ENCODE measurements at regions not wholly inside any gene's neighbourhood (a gene's known extent, or its start where the extent isn't known, plus 50 kb on each side); places are given as distances from the start of the nearest gene placed in this dataset.

DNA sequence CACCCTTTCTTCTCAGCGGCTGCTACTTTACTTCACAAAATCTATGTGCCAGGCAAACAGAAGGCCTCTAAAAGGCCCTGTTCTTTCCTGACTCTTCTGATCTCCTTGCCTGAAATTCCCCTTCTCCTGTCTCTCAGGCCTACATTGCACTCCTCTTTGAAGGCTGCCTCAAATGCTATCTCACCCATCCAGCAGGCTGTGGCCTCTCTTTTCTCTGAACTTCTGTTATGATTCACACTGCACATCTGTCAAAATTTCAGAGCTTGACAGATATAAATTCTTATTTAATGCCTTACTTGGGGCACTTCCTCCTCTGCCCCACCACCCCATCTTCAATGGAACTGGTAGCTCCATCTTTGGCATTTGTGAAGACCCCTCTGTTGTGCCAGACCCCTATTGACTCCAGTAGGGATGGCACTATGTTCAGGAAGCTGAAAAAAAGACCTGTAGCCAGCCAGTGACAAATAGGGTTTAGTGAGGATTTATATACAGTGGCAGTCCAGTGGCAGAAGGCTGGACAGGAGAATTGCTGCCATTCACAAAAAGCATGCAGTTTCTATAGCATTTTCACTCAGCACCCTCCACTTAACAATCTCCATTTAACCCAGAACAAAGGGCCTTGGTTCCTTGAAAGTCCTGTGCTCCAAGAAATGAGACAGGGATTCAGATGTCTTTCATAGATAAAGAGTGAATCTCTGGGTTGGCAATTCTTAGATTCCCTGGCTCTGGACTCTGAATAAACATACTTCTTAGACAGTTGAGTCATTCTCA lies 415.8 kb upstream of the GRM7 start (continued):
- TF ChIP-seq, protein P1, sequence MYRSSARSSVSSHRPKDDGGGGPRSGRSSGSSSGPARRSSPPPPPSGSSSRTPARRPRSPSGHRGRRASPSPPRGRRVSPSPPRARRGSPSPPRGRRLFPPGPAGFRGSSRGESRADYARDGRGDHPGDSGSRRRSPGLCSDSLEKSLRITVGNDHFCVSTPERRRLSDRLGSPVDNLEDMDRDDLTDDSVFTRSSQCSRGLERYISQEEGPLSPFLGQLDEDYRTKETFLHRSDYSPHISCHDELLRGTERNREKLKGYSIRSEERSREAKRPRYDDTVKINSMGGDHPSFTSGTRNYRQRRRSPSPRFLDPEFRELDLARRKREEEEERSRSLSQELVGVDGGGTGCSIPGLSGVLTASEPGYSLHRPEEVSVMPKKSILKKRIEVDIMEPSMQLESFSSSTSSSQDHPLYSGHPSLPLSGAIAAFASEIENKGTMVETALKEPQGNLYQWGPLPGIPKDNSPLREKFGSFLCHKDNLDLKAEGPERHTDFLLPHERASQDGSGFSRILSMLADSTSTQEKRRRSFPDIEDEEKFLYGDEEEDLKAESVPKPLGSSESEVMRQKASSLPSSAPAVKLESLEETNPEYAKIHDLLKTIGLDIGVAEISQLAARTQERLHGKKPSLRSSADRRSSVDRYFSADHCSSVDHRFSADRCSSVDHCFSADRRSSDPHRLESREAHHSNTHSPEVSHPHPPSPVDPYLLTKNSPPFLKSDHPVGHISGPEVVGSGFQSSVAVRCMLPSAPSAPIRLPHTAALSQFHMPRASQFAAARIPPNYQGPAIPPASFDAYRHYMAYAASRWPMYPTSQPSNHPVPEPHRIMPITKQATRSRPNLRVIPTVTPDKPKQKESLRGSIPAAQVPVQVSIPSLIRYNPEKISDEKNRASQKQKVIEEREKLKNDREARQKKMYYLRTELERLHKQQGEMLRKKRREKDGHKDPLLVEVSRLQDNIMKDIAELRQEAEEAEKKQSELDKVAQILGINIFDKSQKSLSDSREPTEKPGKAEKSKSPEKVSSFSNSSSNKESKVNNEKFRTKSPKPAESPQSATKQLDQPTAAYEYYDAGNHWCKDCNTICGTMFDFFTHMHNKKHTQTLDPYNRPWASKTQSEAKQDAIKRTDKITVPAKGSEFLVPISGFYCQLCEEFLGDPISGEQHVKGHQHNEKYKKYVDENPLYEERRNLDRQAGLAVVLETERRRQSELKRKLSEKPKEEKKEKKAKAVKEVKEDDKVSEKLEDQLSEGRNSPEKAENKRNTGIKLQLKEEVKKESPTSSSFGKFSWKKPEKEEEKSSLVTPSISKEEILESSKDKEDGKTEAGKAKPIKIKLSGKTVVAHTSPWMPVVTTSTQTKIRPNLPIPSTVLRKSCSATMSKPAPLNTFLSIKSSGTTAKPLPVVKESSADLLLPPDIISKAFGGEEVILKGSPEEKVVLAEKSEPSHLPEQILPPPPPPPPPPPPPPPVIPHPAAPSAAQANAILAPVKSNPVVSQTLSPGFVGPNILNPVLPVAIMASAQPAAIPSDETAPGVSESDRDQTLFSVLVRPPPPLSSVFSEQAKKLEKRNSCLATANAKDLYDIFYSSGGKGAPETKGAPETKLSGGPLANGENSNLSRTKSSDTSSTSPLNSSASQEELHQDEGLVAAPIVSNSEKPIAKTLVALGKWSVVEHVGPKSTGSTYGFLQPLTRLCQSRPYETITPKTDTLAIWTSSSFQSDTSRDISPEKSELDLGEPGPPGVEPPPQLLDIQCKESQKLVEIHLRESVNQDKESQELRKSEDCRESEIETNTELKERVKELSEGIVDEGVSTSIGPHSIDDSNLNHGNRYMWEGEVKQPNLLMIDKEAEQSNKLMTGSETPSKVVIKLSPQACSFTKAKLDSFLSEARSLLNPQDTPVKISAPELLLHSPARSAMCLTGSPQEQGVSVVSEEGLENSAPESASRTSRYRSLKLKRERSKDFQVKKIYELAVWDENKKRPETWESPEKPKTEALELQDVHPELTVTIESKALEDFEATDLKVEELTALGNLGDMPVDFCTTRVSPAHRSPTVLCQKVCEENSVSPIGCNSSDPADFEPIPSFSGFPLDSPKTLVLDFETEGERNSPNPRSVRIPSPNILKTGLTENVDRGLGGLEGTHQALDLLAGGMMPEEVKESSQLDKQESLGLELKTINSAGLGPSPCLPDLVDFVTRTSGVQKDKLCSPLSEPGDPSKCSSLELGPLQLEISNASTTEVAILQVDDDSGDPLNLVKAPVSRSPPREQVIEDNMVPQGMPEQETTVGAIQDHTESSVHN (CRISPR knock-in tag; IDR thresholded peaks at IDR 0.05), result no peak
- TF ChIP-seq NFE2L1 (CRISPR knock-in tag; IDR thresholded peaks at IDR 0.05; ENCODE audit: borderline replicate concordance) (no peak), SMAD1 (CRISPR knock-in tag; IDR thresholded peaks at IDR 0.05; ENCODE audit: borderline replicate concordance, low read depth) (no peak), ZNF549 (CRISPR knock-in tag; IDR thresholded peaks at IDR 0.05) (no peak), MAZ (IDR thresholded peaks at IDR 0.05; ENCODE audit: borderline replicate concordance, low read depth, low read length) (no peak), MAZ (CRISPR knock-in tag; IDR thresholded peaks at IDR 0.05; ENCODE audit: low read depth) (no peak), NCOR1 (IDR thresholded peaks at IDR 0.05; ENCODE audit: borderline replicate concordance, low read length) (no peak), HNF4A (CRISPR knock-in tag; IDR thresholded peaks at IDR 0.05) (no peak), NR2C2 (CRISPR knock-in tag; IDR thresholded peaks at IDR 0.05; ENCODE audit: borderline replicate concordance) (no peak), RFX5 (IDR thresholded peaks at IDR 0.05; ENCODE audit: low read depth, low read length) (no peak), NR1H2 (CRISPR knock-in tag; IDR thresholded peaks at IDR 0.05; ENCODE audit: borderline replicate concordance, low read depth) (no peak), MEF2D (CRISPR knock-in tag; IDR thresholded peaks at IDR 0.05) (no peak), ZIK1 (CRISPR knock-in tag; IDR thresholded peaks at IDR 0.05; ENCODE audit: borderline replicate concordance, low read depth) (no peak), HNRNPH1 (optimal IDR thresholded peaks at IDR 0.05; ENCODE audit: low read depth, low read length) (no peak), ZNF468 (CRISPR knock-in tag; IDR thresholded peaks at IDR 0.05) (no peak)
- TF ChIP-seq, protein P2, sequence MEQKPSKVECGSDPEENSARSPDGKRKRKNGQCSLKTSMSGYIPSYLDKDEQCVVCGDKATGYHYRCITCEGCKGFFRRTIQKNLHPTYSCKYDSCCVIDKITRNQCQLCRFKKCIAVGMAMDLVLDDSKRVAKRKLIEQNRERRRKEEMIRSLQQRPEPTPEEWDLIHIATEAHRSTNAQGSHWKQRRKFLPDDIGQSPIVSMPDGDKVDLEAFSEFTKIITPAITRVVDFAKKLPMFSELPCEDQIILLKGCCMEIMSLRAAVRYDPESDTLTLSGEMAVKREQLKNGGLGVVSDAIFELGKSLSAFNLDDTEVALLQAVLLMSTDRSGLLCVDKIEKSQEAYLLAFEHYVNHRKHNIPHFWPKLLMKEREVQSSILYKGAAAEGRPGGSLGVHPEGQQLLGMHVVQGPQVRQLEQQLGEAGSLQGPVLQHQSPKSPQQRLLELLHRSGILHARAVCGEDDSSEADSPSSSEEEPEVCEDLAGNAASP (CRISPR knock-in tag; IDR thresholded peaks at IDR 0.05; ENCODE audit: borderline replicate concordance), result no peak
